GM12874 (cell line): ENCODE measurements at regions not wholly inside any gene's neighbourhood (a gene's known extent, or its start where the extent isn't known, plus 50 kb on each side); places are given as distances from the start of the nearest gene placed in this dataset.

Experiments used
- CTCF ChIP-seq: IDR thresholded peaks from 2 replicates; pipeline ENCODE4 v1.5.1; 2011; ENCODE audit warnings: low read depth, mild to moderate bottlenecking, control low read depth, low read length, moderate library complexity; ENCODE audit not compliant: insufficient read depth

GRCh38 chr16:85377388-85378144, 235.6 kb upstream of the GSE1 start:
- no peak for TF ChIP-seq CTCF

- no peak for TF ChIP-seq CTCF
These were observed 234.7 kb upstream of the GSE1 start for GRCh38 chr16:85378145-85379040.

DNA sequence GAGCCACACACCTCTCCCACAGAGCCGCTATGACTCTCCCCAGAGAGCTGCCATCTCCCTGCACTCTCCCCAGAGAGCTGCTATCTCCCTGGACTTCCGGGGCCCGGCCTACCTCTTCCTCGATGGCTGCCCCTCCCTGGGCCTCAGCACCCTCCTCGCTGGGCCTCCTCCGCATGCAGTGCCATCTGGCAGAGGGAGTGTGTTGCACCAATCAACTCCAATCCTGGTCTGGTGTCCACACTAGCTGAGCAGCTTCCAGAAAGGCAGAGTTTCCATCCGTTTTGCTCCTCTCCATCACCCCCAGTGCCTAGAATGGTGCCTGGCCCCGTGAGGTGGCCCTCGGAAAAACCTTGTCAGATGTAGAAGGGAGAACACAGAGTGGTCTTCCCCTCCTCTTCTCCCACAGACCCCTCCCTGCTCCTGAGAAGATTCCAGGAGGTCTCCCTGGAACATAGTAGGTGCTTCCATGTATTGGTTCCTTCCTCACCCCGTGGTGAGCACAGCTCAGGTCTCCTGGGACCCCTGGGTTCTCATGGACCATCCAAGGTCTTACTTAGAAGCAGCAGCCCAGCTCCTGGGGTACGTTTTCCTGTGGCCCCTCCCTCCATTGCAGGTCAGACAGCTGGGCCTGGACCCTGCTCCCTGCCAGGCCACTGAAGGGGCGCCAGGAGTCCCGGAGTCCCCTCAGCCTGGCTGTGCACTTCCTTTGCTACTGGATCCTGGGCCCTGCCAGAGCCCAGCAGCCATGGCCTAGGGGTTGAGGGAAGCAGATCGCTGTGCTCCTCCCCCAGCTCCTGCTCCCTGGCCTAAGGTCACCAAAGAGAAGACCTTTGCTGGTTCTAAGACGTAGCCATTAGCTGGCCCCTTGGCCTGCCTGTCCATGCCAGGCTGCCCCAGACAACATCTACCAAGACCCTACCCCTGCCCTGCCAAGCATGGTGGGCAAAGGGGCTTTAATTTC, 233.8 kb upstream of the GSE1 start:
- TF ChIP-seq CTCF, result no peak

- no peak for TF ChIP-seq CTCF
These were observed 233.1 kb upstream of the GSE1 start for GRCh38 chr16:85380002-85380395.

GRCh38 chr16:85380905-85381737, 232.0 kb upstream of the GSE1 start:
- no peak for TF ChIP-seq CTCF

DNA sequence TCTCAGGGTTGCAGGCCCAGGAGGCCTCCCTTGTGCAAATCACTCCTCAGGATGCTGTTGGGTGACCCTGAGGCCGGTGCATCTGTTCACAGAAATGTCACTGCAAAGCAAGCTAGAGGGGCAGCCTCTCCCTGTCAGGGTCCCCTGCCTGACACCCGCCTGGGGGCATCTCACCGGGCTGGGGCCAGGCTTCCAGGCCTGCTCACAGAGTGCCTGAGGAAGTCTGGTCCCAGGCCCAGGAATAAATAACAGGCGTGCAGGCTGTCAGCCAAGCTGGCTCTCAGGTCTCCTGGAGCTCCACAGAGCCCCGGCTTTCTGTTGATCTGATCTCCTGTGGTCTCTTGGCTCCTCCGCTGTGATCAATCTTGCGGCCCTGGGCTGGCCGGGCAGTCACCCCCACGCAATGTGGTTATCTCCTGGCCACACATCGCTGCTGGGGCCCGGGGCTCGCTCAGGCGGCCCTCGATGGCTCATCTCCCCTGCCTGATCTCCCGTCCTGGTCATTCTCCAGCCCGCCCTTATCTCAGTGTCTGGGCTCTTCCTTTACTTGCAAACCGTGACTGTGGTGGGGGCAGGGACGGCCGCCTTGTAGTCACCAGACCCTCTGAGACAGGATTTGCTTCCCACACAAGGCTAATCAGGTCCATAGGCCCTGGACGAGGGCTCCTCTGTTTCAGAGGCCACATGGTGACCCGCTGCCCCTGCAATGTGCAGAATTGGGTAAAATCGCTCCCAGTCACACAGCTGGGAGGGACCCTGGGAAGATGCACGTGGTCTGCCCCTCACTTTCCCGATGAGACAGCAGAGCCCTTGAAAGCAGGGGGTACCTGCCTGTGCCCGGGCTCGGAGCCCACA, 231.2 kb upstream of the GSE1 start:
- no peak for TF ChIP-seq CTCF
